Suppressor macrophage (primary cell): ENCODE measurements at regions not wholly inside any gene's neighbourhood (a gene's known extent, or its start where the extent isn't known, plus 50 kb on each side); places are given as distances from the start of the nearest gene placed in this dataset.

Source experiments
- DNase-seq, 4 experiments: peaks; one replicate each; pipeline ENCODE4 v3.0.0-alpha.2; 2020 to 2022

DNA sequence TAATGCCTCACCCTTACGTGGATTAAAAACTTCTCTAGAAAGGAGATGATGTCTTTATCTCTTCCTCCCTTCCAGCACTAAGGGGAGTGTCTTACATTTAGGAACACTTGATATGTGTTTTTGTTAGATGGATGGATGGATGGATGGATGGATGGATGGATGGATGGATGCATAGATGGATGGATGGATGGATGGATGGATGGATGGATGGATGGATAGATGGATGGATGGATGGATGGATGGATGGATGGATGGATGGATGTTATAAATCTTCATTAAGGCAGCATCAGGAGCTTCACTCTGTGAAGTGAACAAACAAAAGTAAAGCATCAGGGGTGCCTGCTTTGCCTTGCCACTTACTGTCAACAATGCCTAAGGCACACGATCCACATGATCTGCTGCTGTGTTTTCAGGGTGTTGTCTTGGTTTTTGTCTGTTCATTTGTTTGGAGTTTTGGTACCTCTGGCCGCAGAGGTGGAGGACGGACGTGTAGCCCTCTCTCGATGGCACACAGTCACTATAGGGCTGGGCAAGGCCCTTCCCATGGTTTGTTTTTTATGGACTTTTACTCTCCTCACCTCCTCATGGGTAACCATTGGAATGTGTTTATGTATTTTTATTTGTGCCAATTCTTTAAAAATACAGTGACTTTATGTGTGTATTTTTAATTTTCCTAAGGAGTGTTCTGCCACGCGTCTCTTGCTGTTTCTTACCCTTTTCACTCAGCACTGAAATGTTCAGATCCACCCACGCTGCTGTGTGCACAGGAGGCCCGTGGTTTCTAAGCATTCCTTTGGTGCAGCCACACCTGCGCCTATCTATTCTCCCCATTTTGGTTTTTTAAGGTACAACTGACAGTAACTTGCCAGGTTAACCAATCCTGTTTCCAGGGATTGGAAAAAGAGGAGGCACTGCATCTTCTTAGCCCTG lies 91.8 kb upstream of the ENPP6 start:
- no peak for DNase-seq

DNA sequence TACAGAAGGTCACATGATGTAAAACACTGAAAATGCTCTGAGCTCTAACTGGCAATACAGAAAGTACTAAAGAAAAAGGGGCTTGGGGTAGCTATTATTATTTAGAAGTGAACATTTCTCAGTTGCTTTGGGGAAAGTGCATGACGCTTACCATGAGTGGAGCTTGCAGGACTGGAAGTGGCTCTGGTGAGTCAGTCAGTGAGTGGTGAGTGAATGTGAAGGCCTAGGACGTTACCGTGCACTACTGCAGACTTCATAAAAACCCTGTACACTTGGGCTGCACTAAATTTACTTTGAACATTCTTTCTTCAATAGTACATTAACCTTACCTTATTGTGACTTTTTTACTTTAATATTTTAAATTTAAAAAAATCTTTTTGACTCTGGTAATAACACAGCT lies 89.3 kb upstream of the ENPP6 start:
- peak in 3 of 4 experiments; percentile 30 to 57 (median 53) for DNase-seq

DNA sequence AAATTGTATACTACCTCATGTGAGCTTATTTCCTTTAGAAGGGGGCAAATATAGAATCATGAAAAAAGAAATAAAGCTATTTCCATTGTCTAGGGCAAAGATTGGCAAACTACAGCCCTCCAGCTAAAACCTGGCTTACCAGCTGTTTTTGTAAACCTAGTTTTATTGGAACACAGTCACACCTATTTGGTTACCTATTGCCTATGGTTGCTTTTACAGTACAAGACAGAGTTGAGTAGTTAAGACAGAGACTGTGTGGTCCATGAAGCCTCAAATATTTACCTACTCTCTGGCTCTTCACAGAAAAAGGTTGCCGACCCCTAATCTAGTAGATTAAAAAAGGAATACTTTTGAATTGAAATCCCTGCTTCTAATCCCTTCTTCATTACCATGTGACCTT lies 88.8 kb upstream of the ENPP6 start:
- DNase-seq, result no peak

DNA sequence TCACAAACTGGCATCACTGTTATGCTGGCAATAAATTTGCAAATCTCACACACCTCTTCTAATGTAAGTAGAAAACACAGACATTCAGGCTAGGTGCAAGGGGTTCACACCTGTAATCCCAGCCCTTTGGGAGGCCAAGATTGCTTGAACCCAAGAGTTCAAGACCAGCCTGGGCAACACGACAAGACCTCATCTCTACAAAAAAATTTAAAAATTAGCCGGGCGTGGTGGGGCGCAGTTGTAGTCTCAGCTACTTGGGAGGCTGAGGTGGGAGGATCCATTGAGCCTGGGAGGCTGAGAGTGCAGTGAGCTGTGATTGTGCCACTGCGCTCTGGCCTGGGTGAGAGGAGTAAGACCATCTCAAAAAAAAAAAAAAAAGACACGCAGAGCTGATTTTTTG lies 83.1 kb upstream of the ENPP6 start:
- DNase-seq, result no peak

DNA sequence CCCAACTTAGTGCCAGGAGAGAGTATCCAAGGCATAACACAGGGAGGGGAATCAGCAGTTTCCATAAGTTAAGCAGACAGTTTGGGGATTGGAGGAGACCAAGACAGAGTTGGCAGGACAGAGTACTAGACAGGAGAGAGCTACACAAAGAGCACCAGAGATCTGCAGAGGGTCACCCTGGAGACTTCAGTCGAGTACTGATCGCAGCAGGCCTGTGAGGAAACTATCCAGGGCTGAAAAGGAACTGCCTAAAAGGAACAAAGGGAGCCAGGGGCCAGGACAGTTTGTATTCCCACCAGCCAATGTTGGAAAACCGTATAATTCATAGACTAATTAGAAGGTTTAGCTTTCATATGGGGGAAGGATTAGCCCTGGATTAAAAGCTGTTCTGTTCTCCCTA lies 80.6 kb upstream of the ENPP6 start:
- peak; percentile 28 to 46 (median 38) for DNase-seq

DNA sequence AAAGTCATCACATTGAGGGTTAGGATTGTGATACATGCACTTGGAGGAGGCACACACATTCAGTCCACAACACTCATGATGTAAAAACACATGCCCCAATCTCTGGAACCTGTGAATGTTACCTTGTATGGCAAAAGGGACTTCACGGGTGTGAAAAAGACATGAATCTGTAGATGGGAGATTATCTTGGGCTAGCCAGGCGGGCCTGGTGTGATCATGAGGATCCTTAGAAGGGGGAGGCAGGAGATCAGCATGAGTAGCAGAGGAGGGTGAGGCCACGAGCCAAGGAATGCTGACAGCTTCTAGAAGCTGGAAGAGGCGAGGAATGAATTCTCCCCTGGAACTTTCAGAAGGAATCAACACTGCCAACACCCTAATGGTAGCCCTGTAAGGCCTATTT lies 77.5 kb upstream of the ENPP6 start:
- no peak for DNase-seq

DNA sequence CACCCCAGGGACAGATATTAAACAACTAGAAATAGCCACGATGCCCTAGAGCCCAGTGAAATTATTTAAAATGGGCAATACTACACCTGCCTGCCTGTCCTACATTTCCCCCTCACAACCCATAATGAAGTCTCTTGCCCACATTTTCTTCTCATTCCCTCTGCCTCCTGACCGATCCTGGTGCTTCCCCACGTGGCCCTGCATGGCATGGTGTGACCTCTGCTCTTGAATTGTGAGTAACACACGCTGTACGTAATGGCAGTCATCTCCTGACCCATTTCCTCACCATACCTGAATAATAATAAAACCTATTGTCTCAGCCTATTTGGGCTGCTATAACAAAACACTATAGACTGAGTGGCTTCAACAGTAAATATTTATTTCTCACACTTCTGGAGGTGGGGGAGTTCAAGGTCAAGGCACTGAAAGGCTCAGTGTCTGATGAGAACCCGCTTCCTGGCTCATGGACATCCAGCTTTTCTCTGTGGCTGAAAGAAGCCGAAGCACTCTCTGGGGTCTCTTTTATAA lies 77.0 kb upstream of the ENPP6 start:
- peak in 2 of 4 experiments; percentile 25 to 61 for DNase-seq

DNA sequence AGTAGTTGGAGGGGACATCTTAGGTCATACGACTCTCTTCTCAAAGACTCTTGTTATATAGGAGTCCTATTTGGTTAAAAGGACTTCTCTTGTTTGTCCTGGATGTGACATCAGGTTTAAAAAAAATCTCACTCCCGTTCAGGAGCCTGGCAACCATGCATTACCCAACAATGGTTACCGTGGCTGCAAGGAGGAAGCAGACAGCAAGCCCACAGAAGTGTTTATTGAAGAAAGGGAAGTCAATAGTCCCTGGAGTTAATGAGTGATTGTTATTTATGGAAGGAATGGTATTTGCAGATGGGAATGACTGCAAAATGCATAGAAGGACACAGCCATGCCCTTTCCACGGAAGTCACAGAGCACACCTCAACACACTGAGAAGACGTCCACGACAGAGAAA lies 75.9 kb upstream of the ENPP6 start:
- peak; percentile 74 to 94 (median 90) for DNase-seq

DNA sequence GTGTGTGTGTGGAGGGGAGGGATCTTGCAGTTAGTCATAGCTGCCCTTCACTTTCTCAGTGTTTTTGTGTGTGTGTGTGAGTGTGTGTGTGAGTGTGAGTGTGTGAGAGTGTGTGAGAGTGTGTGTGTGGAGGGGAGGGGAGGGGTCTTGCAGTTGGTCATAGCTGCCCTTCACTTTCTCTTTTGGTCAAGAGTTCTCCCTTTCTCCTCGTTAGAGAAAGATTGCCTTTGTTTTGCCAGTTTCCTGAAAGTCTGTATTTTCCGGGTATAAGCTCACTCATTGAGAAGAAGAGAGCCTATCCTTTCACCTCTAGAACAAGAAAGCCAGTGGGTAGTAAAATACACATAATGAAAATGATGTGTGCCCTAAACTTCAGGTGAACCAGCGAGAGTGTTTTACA lies 75.2 kb upstream of the ENPP6 start:
- no peak for DNase-seq

DNA sequence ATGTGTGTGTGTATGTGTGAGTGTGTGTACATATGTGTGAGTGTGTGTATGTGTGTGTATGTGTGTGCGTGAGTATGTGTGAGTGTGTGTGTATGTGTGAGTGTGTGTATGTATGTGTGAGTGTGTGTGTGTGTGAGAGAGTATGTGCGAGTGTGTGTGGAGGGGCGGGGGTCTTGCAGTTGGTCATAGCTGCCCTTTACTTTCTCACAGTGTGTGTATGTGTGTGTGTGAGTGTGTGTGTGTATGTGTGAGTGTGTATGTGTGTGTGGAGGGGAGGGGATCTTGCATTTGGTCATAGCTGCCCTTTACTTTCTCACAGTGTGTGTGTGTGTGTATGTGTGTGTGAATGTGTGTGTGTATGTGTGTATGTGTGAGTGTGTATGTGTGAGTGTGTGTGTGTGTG lies 74.8 kb upstream of the ENPP6 start:
- DNase-seq, result no peak

DNA sequence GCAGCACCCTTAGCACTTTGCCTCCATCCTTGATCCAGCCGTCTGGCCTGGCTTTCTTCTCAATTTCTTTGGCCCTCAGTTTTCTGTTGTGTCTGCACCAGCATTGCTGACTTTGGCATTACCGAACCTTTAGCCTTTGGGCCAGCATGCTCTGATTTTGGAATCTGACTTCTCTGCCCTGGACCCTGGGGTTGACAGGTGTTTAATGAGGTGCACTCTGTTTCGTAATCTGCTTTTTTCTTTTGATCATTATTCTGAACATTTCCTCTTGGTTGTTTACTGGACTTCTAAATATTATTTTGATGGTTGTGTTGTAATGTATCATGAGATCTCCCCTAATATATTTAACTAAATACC lies 71.5 kb upstream of the ENPP6 start:
- no peak for DNase-seq

DNA sequence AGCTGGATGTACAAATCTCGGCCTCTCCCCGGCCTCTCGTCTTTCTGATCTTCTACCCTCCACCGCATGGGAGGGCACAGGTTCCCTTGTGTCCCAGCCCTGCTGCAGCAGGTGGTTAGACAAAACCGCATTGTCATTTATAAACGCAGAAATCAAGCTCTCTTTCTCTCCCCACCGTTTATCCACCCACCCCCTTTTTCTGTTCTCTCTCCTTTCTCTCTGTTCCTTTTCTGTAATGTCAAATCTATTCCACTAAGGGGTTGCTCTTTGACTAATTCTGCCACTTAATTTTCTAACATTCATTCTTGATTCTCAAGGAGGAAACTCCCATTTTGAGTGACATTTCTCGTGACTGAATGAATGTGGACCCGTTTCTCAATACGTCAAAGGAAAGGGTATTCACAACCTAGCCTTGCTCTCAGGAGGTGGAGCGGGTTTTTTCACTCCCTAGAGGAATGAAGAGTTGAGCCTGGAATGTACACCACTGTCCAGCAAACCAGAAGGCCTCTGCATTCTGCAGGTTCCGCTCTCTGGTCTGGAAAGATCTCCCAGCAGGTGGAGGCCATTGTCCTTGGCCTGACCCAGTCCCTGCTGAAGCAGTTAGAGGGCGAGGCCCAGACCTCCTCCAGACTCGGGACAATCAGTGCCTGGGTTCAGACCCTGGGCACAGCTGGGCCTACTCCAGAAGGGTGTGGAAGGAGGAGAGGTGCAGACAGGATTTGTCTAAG lies 70.9 kb upstream of the ENPP6 start:
- DNase-seq, result peak in 1 of 4 experiments; percentile 20

DNA sequence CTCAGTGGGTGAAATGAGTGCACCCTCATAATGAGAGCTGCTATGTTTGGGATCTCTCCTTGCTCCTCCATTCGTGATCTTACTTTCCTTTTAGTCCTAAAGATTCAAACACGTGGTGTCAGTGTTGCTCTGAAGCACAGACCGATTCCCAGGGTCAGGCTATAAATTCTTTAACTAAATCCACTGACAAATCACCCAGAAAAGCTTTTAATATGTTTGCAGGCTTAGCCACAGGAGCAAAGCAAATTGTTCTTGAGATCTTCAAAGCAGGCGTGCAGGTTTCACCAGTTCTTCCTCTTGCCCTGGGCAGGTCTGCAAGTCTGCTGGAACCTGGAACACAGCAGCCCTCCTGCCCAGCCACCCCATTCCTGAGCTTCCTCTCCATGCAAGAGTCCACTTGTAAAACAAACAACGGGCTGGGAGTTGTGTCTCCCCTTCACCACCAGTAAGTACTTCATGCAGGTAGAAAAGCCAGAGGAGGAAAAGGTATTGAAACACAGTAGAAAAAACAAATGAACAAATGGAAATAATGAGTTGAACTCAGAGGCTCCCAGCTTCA lies 70.1 kb upstream of the ENPP6 start:
- peak in 3 of 4 experiments; percentile 12 to 55 (median 39) for DNase-seq

DNA sequence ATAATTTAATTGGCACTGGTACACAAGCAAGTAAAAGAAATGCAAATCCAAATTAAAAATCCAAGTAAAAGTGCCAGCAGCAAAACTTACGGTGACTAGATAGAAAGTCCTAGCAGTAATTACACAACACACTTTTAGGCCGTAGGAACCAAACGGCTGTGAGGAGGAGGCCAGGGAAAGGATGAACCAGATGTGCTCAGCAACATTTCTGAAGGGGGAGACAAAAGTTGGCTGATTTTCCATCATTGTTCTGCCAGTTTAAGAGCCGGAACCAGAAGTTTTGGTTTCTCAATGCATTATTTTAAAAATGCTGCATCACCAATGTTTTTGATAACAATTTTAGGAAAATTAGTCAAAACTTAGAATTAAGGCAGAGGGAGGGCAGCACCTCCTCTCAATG lies 68.7 kb upstream of the ENPP6 start:
- no peak for DNase-seq

DNA sequence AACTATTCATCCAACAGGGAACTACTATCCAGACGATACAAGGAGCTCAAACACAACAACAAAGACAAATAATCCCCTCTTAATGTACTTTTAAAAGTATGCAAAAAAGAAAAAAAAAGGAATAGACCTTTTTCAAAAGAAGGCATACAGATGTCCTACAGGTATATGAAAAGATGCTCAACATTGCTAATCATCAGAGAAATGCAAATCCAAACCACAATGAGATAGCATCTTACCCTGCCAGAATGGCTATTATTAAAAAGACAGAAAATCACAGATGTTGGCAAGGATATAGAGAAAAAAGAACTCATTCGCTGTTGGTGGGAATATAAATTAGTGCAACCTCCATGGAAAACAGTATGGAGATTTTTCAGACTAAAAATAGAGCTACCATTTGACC lies 67.1 kb upstream of the ENPP6 start:
- DNase-seq, result no peak

DNA sequence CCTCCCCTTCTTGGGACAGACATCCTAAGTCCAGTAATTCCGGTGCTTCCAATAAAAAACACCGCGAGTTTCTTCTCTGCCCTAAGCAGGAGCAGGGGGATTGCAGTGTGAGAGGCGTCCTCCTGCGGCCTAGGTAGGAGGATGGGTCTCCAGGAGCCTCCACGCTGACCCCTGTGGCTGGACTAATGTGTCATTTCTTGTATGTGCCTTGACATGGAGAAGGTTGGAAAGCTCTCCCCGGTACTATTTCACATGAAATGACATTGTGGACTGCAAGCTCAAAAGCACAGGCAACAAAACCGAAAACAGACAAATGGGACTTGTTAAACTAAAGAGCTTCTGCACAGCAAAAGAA lies 66.6 kb upstream of the ENPP6 start:
- no peak for DNase-seq

DNA sequence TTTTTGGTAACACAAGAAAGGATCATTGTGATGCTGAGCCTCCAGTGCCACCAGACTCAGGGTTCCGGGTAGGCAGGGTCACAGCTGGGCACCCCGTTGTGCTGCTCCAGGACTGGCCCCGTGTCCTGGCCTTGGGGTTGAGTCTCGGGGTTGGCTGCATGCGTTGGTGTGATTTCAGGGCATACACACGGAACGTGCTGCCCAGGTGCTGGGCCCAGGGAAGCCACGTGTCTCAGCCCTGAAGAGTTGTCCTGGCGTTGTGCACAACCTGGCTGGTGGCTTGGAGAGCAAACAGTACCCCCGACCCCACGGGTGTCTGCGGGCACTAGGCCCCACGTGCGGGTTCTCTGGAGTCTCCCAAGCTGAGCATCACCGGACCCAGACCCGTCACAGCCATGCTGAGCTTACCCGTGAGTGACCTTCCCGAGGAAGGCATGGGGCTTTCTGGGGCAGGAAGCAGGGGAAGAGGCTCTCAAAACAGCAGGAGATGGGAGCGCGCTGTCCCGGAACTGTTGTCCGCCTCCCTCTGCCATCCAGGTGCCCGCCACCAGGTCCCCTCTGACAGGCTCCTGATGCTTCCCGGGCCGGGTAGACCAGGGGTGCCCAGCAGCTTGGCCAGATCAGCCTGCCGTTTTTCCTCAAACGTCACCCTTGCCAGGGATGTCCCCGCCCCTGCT lies 66.1 kb upstream of the ENPP6 start:
- DNase-seq, result no peak

DNA sequence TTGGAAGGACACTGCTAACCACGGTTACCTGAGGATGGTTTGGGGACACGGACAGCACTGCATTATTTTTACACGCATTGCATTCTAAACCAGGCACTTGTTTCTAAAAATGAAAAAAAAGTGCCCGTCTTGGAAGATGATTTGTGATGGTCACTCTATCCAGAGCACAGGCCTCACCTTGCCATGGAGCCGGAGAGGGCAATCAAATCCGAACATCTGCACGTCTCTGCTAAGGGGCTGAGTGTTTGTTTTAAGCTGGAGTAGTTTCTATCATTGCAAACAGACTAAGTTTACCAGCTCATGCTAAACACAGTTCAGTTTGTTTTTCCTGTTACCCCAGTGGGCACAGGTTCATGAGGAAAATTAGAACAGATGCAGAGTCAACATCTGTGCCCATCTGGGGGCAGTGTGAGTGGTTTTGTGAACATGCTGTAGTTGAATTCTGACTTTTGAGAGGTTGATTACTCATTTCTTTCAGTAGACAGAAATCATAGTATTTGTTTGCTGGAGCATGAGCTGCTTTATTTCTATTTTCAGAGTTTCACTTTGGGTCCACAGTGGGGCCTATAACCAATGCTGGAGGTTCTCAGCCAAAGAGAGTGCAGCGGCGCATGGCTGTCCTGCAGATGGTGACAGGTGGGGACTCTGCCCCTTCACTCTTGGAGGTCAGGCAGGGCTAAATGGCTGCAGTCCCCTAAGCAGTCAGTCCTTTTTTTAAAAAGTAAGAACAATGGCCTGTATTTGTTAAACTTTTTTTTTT lies 65.4 kb upstream of the ENPP6 start:
- no peak for DNase-seq

DNA sequence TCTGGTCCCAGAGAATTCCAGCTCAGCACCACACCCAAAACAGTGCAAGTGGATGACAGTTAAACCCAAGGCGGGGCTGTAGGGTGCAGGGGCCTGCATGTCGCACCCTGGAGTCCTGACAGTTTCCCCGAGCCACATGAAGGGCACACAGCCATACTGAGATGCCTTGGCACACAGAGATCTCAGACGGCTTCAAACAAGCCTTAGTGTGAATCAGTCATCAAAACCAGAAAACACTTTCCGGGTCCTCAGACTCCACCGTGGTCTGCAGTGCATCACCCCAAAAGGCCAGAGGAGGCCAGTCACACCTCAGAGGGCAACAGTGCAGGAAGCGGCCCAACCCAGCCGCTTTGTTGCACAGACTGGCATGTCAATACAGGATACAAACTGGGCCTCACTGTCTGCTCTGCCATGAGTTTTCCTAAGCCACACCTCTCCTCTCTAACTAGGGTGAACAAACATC lies 64.6 kb upstream of the ENPP6 start:
- peak in 1 of 4 experiments; percentile 34 for DNase-seq

DNA sequence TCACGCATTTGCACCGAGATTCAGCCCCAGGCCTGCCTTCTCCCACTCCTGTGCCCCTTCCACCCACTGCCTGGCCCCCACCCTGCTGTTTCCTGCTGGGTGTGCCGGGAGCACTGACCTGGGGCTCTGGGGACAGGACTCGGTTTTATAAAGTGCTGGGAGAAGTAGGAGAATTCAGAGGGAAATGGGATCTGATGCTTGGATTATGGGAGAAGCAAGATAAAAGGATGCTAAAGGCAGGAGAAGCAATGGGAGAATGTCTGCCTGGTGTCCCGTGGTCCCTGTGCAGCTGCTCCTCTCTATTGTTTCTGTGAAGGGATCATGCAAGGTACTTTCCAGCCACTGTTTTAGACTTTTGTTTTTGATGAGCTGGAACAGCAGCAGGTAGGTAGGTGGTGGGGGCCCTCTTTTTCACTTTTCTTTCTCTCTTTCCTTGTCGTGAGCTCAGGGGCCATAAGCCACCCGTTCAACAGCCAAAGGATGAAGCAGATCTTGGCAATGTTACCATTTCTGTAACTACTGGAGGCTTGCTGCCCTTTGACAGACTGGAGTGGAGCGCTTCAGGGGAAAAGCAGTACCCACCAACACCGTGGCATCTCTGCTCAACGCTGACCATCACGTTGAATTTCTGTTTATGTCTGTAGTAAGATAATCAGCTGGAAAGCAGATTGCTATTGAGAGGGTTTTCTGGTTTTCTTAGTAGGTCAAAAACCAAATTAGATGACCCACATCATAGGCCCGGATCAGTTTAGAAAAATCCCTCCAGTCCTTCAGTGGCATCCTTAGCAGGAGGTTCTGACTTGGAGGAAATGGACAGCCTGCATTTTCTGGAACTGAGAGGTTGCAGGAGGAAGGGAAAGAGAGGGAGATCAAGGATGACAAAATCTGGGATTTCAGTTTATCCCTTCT lies 63.8 kb upstream of the ENPP6 start:
- no peak for DNase-seq

DNA sequence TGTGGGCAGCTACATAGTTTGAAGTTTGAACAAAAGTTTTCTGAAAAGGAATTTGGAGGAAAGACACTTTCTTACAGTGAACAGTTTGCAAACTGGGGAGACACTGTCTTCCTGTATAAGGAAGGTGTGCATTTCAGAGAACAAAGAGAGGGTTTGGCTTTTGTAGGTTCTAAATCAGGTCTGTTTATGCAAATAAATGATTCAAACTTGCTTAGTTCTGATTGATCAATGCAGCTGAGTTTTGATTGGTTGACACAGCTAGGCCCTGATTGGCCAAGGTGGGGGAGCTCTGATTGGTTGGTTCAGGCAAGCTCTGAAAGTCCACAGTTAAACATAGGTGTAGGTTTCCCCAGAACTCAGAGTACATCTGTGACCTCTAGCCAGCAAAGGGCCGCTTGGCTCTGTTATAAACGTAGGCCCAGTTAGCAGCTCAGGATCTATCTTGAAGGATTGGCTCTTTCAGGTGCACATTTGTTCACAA lies 63.0 kb upstream of the ENPP6 start:
- DNase-seq, result no peak
